Testis (tissue), 2 donors: ENCODE measurements at regions not wholly inside any gene's neighbourhood (a gene's known extent, or its start where the extent isn't known, plus 50 kb on each side); places are given as distances from the start of the nearest gene placed in this dataset.

ENCODE experiments used
- POLR2A ChIP-seq: fragments of 450-650 bp; IDR thresholded peaks from one replicate; pipeline ENCODE4 v1.6.1; 2017; ENCODE audit warnings: antibody characterized with exemption, mild to moderate bottlenecking, moderate library complexity
- TF ChIP-seq, protein P1 (sequence below), 3 experiments: fragments of 450-650 bp in 2 of 3; fragments of 200-600 bp in 1 of 3; sonication (generic) in 1 of 3; IDR thresholded peaks; one replicate each; pipeline ENCODE4 v1.5.1; 2016 to 2019; ENCODE audit warnings: antibody characterized with exemption in 3 of 3, mild to moderate bottlenecking in 2 of 3, moderate library complexity in 1 of 3

GRCh38 chr7:113635492-113635891 is 283.3 kb downstream of the PPP1R3A start:
- TF ChIP-seq, protein P1, sequence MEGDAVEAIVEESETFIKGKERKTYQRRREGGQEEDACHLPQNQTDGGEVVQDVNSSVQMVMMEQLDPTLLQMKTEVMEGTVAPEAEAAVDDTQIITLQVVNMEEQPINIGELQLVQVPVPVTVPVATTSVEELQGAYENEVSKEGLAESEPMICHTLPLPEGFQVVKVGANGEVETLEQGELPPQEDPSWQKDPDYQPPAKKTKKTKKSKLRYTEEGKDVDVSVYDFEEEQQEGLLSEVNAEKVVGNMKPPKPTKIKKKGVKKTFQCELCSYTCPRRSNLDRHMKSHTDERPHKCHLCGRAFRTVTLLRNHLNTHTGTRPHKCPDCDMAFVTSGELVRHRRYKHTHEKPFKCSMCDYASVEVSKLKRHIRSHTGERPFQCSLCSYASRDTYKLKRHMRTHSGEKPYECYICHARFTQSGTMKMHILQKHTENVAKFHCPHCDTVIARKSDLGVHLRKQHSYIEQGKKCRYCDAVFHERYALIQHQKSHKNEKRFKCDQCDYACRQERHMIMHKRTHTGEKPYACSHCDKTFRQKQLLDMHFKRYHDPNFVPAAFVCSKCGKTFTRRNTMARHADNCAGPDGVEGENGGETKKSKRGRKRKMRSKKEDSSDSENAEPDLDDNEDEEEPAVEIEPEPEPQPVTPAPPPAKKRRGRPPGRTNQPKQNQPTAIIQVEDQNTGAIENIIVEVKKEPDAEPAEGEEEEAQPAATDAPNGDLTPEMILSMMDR (IDR thresholded peaks at IDR 0.05) = no peak
- TF ChIP-seq POLR2A = no peak
